CMK (cell line): ENCODE measurements at regions not wholly inside any gene's neighbourhood (a gene's known extent, or its start where the extent isn't known, plus 50 kb on each side); places are given as distances from the start of the nearest gene placed in this dataset.
"Not testable (repeated sequence)": the region's sequence is repeated elsewhere in the genome, so short reads cannot be mapped to it uniquely, and the experiment has no call there.

ENCODE experiments used
- DNase-seq: peaks from one replicate; pipeline ENCODE4 v3.0.0-alpha.2; 2010; ENCODE audit warnings: low read depth

DNA sequence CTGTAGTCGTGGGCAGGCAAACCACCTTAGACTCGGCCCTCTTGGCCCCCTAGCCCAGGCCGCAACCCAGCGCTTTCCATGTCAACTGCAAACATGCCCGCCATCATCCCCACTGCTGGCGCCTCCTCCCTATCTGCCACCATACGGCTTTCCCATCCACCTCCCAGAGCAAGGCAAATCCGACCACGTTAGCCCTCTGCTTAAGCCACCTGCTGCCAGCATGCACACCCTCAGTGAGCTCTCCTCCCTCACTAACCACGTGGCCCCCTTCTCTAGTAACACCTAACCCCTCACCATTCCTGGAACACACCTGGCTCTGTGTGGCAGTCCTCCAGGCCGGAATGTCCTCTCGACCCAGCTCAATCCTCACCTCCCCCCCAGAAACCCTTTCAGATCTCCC lies 534.8 kb downstream of the TP53TG3F start:
- DNase-seq, result not testable (repeated sequence)

DNA sequence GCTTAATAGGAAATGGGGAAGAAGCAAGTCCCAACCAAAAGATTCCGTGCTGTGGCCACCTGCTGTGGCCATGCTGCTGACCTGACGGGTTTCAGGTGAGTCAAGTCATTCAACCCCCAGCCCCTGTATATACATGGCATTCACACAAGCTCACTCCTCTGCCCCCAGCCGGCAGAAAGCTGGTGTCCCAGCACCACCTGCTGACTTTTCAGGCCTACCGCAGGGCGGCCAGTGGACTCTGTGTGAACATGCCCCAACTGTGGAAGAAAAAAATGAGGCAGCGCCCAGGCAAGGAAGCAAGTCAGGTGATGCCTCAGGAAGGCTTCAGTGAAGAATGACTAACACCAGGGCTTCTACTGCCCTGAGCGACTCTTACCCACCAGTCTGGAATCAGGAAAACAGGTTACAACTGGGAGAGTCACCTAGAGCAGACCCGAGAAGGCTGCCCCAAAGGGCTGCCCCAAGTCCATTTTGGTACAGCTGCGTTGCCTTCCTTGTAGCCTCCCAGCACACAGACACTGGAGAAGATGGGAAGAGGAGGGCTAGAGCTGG lies 536.5 kb downstream of the TP53TG3F start:
- not testable (repeated sequence) for DNase-seq

GRCh38 chr16:34001184-34001583 lies 541.8 kb downstream of the TP53TG3F start:
- DNase-seq, result not testable (repeated sequence)

GRCh38 chr16:34001961-34002360 lies 542.5 kb downstream of the TP53TG3F start:
- not testable (repeated sequence) for DNase-seq

DNA sequence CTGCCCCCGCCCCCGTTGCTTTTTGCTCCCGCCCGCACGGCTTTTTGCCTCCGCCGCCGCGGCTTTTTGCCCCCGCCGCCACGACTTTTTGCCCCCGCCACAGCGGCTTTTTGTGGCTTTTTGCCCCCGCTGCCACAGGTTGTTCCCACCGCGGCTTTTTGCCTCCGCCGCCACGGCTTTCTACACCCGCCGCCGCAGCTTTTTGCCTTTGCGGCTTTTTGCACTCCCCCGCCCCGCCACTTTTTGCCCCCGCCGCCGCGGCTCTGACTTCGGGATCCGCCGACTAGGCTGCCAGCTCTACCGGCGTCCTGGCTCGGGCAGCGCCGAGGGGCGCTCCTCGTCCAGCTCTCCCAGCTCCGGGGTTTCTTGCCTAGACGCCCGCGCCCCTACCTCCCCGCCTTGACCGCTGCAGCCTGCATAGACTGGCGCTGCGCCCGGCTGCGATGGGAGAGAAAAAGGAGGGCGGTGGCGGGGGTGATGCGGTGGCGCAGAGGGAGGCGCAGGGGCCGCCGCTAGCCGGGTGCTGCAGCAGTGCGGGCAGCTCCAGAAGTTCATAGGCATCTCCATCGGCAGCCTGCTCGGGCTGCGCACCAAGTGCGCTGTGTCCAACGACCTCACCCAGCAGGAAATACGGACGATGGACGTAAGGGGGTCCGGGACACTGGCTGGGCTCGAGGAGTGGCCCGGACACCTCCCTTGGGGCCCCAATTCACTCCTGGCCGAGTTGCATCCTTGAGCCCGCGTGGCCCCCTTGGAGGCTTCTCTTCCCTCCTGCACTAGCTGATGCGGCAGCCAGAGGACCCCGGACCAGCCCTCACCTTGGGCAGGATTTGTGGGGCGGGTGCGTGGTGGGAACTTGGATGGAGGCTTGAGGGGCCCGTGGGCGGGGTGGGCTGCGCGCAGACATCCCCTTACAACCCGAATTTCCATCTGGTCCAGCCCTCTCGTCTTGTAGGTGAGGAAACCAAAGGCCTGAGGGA lies 555.7 kb downstream of the TP53TG3F start:
- not testable (repeated sequence) for DNase-seq

DNA sequence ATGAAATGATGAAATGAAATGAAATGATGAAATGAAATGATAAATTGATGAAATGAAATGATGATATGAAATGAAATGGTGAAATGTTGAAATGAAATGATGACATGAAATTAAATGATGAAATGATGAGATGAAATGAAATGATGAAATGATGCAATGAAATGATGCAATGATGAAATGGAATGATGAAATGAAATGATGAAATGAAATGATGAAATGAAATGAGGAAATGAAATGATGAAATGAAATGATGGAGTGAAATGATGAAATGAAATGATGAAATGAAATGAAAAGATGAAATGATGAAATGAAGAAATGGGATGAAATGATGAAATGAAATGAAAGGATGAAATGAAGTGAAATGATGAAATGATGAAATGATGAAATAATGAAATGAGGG lies 558.9 kb downstream of the TP53TG3F start:
- not testable (repeated sequence) for DNase-seq

GRCh38 chr16:34050787-34051320 lies 591.4 kb downstream of the TP53TG3F start:
- DNase-seq, result no peak

DNA sequence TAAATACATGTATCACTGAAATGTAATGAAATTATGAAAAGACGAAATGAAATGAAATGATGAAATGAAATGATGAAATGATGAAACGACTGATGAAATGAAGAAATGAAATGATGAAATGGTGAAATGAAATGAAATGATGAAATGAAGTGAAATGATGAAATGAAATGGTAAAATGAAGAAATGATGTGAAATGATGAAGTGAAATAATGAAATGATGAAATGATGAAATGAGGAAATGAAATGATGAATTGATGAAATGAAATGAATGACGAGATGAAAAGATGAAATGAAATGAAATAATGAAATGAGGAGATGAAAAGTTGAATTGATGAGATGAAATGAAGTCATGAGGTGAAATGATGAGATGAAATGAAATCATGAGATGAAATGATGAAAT lies 594.7 kb downstream of the TP53TG3F start:
- DNase-seq, result no peak

DNA sequence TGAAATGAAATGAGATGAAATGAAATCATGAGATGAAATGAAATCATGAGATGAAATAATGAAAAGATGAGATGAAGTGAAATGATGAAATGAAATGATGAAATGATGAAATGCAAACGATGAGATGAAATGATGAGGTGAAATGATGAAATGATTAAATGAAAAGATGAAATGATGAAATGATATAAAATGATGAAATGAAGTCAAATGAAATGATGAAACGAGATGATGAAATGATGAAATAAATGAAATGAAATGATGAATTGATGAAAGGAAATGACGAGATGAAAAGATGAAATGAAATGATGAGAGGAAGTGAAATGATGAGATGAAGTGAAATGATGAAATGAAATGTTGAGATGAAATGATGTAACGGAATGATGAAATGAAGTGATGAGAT lies 595.6 kb downstream of the TP53TG3F start:
- DNase-seq, result no peak

GRCh38 chr16:34062620-34063253 lies 603.3 kb downstream of the TP53TG3F start:
- DNase-seq, result not testable (repeated sequence)

- not testable (repeated sequence) for DNase-seq
Measured at GRCh38 chr16:34063498-34064157, 604.2 kb downstream of the TP53TG3F start.

DNA sequence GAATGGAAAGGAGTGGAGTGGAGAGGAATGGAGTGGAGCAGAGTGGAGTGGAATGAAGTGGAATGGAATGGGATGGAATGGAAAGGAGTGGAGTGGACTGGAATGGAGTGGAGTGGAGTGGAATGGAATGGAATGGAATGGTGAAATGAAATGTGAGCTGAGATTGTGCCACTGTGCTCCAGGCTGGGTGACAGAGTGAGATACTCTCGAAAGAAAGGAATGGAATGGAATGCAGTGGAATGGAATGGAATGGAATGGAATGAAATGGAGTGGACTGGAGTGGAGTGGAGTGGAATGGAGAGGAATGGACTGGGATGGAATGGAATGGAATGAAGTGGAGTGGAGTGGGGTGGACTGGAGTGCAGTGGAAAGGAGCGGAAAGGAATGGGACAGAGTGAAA lies 605.2 kb downstream of the TP53TG3F start:
- DNase-seq, result not testable (repeated sequence)

- not testable (repeated sequence) for DNase-seq
Measured at GRCh38 chr16:34069731-34070130, 610.3 kb downstream of the TP53TG3F start.

DNA sequence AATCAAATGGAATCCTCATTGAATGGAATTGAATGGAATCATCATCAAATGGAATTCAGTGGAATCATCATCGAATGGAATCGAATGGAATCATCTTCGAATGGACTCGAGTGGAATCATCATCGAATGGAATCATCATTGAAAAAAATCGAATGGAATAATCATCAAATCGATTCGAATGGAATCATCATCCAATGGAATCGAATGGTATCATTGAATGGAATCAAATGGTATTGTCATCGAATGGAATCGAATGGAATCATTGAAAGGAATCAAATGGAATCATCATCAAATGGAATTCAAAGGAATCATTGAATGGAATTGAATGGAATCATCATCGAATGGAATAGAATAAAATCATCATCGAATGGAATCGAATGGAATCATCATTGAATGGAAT lies 619.3 kb downstream of the TP53TG3F start:
- peak; percentile 32 for DNase-seq

DNA sequence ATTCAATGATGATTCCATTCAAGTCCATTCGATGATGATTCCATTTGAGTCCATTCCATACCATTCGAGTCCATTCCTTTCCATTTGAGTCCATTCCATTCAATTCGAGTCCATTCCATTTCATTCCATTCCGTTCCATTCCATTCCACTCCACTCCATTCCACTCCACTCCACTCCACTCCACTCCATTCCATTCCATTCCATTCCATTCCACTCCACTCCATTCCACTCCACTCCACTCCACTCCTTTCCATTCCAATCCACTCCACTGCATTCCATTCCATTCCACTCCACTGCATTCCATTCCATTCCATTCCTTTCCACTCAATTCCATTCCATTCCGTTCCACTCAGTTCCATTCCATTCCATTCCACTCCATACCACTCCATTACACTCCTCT lies 625.6 kb downstream of the TP53TG3F start:
- DNase-seq, result not testable (repeated sequence)

DNA sequence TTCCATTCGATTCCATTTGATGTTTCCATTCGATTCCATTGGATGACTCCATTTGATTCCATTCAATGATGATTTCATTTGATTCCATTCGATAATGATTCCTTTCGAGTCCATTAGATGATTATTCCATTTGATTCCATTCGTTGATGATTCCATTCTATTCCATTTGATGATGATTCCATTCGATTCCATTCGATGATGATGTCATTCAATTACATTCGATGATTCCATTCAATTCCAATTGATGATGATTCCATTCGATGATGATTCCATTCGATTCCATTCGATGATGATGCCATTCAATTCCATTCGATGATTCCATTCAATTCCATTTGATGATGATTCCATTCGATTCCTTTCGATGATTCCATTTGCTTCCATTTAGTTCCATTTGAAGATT lies 635.6 kb downstream of the TP53TG3F start:
- not testable (repeated sequence) for DNase-seq

- not testable (repeated sequence) for DNase-seq
Measured at GRCh38 chr16:34096911-34097310, 637.5 kb downstream of the TP53TG3F start.

GRCh38 chr16:34097326-34097725 lies 637.9 kb downstream of the TP53TG3F start:
- DNase-seq, result not testable (repeated sequence)

GRCh38 chr16:34098033-34098432 lies 638.6 kb downstream of the TP53TG3F start:
- DNase-seq, result not testable (repeated sequence)

DNA sequence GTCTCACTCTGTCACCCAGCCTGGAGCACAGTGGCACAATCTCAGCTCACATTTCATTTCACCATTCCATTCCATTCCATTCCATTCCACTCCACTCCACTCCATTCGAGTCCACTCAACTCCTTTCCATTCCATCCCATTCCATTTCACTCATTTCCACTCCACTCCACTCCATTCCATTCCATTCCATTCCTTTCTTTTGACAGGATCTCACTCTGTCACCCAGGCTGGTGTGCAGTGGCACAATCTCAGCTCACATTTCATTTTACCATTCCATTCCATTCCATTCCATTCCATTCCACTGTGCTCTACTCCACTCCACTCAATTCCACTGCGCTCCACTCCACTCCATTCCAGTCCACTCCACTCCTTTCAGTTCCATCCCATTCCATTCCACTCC lies 639.6 kb downstream of the TP53TG3F start:
- not testable (repeated sequence) for DNase-seq
